ENCODE measurements at regions not wholly inside any gene's neighbourhood (a gene's known extent, or its start where the extent isn't known, plus 50 kb on each side); places are given as distances from the start of the nearest gene placed in this dataset.

- Histone ChIP-seq H3K4me3 (ENCODE audit: low read depth in 1 of 2, low read length in 2 of 2) (no peak overlapping the region), H3K79me2 (ENCODE audit: insufficient read depth, low read length) (no peaks in the 10 kb centered on the region), H3K4me2 (ENCODE audit: insufficient read depth, low read length) (no peak overlapping the region), H2AFZ (ENCODE audit: low read depth, low read length) (no peak overlapping the region), H3K27ac (ENCODE audit: low read length) (no peak overlapping the region), H3K9ac (ENCODE audit: low read depth, low read length) (no peak overlapping the region), H4K20me1 (ENCODE audit: insufficient read depth, low read length) (no peaks in the 10 kb centered on the region), H3K27me3 (ENCODE audit: insufficient read depth, low read length, poor library complexity) (no peaks in the 10 kb centered on the region), H3K36me3 (ENCODE audit: insufficient read depth, low read length) (no peaks in the 10 kb centered on the region), H3K4me1 (ENCODE audit: insufficient read depth, low read length) (no peaks in the 10 kb centered on the region), H3K9me3 (ENCODE audit: insufficient read depth, low read length, severe bottlenecking) (no peaks in the 10 kb centered on the region)
- DNase-seq (no peak), ATAC-seq (ENCODE audit: insufficient read depth, low read depth) (no peak)
- TF ChIP-seq EZH2 (IDR thresholded peaks at IDR 0.05; ENCODE audit: borderline replicate concordance, low read depth, low read length, severe bottlenecking) (no peak), CTCF (IDR thresholded peaks at IDR 0.05; ENCODE audit: borderline replicate concordance, extremely low read depth, low read length, poor library complexity, severe bottlenecking) (no peak)
These were observed 164.7 kb downstream of the CHIC2 start for GRCh38 chr4:53899586-53900270.

- no peak overlapping the region for H3K27ac ChIP-seq (ENCODE audit: low read length)
- no peaks in the 10 kb centered on the region for H3K27me3 ChIP-seq (ENCODE audit: insufficient read depth, low read length, poor library complexity)
- H3K9me3 ChIP-seq (ENCODE audit: insufficient read depth, low read length, severe bottlenecking), result no peaks in the 10 kb centered on the region
- no peaks in the 10 kb centered on the region for H4K20me1 ChIP-seq (ENCODE audit: insufficient read depth, low read length)
- no peak overlapping the region for H3K9ac ChIP-seq (ENCODE audit: low read depth, low read length)
- no peak overlapping the region for H2AFZ ChIP-seq (ENCODE audit: low read depth, low read length)
- no peaks in the 10 kb centered on the region for H3K4me1 ChIP-seq (ENCODE audit: insufficient read depth, low read length)
- TF ChIP-seq EZH2 (IDR thresholded peaks at IDR 0.05; ENCODE audit: borderline replicate concordance, low read depth, low read length, severe bottlenecking) (no peak), CTCF (IDR thresholded peaks at IDR 0.05; ENCODE audit: borderline replicate concordance, extremely low read depth, low read length, poor library complexity, severe bottlenecking) (no peak)
- no peak for ATAC-seq (ENCODE audit: insufficient read depth, low read depth)
- H3K4me2 ChIP-seq (ENCODE audit: insufficient read depth, low read length), result no peak overlapping the region
- H3K4me3 ChIP-seq (ENCODE audit: low read depth in 1 of 2, low read length in 2 of 2), result no peak overlapping the region
- H3K79me2 ChIP-seq (ENCODE audit: insufficient read depth, low read length), result no peaks in the 10 kb centered on the region
- H3K36me3 ChIP-seq (ENCODE audit: insufficient read depth, low read length), result no peaks in the 10 kb centered on the region
- no peak for DNase-seq
These were observed 169.3 kb downstream of the CHIC2 start for GRCh38 chr4:53895137-53895536.

GRCh38 chr4:53890461-53890860, 173.9 kb downstream of the CHIC2 start:
- TF ChIP-seq EZH2 (IDR thresholded peaks at IDR 0.05; ENCODE audit: borderline replicate concordance, low read depth, low read length, severe bottlenecking), result no peak
- no peak for TF ChIP-seq CTCF (IDR thresholded peaks at IDR 0.05; ENCODE audit: borderline replicate concordance, extremely low read depth, low read length, poor library complexity, severe bottlenecking)
- Histone ChIP-seq H3K79me2 (ENCODE audit: insufficient read depth, low read length) (no peaks in the 10 kb centered on the region), H4K20me1 (ENCODE audit: insufficient read depth, low read length) (no peaks in the 10 kb centered on the region), H3K4me2 (ENCODE audit: insufficient read depth, low read length) (no peak overlapping the region), H3K27ac (ENCODE audit: low read length) (no peak overlapping the region), H3K36me3 (ENCODE audit: insufficient read depth, low read length) (no peaks in the 10 kb centered on the region), H3K9me3 (ENCODE audit: insufficient read depth, low read length, severe bottlenecking) (no peaks in the 10 kb centered on the region), H3K4me3 (ENCODE audit: low read depth in 1 of 2, low read length in 2 of 2) (no peak overlapping the region), H3K4me1 (ENCODE audit: insufficient read depth, low read length) (no peaks in the 10 kb centered on the region), H2AFZ (ENCODE audit: low read depth, low read length) (no peak overlapping the region), H3K27me3 (ENCODE audit: insufficient read depth, low read length, poor library complexity) (no peaks in the 10 kb centered on the region), H3K9ac (ENCODE audit: low read depth, low read length) (no peak overlapping the region)
- ATAC-seq (ENCODE audit: insufficient read depth, low read depth), result no peak
- no peak for DNase-seq
